ENCODE measurements at regions not wholly inside any gene's neighbourhood (a gene's known extent, or its start where the extent isn't known, plus 50 kb on each side); places are given as distances from the start of the nearest gene placed in this dataset.

- Histone ChIP-seq H2BK12ac (ENCODE audit: insufficient read length, low read depth, low read length) (no peak overlapping the region), H2AK5ac (ENCODE audit: insufficient read length, low read length) (no peak overlapping the region), H3K79me2 (ENCODE audit: insufficient read depth, low read length) (no peaks in the 10 kb centered on the region), H3K14ac (ENCODE audit: insufficient read depth, low read length) (no peak overlapping the region), H3K4me2 (ENCODE audit: insufficient read depth, insufficient read length, low read length) (no peak overlapping the region), H3K27ac (ENCODE audit: insufficient read length, low read depth, low read length) (no peak overlapping the region), H2AFZ (ENCODE audit: low read length) (no peak overlapping the region), H3K9me3 (ENCODE audit: control insufficient read depth, low read depth, low read length) (no peaks in the 10 kb centered on the region), H2BK5ac (ENCODE audit: insufficient read length, low read length) (no peak overlapping the region), H3K27me3 (ENCODE audit: insufficient read depth, low read length) (no peaks in the 10 kb centered on the region), H2BK20ac (ENCODE audit: low read depth, low read length, poor library complexity, severe bottlenecking) (no peak overlapping the region), H3K23me2 (ENCODE audit: insufficient read length, low read depth, low read length, poor library complexity, severe bottlenecking) (no peaks in the 10 kb centered on the region), H3K4me1 (ENCODE audit: insufficient read depth, low read length) (no peaks in the 10 kb centered on the region), H3K56ac (ENCODE audit: insufficient read length, low read depth, low read length) (no peak overlapping the region), H3K18ac (ENCODE audit: insufficient read length, low read depth, low read length) (no peak overlapping the region), H3K79me1 (ENCODE audit: insufficient read depth, low read depth, low read length, poor library complexity, severe bottlenecking) (no peaks in the 10 kb centered on the region), H3K23ac (ENCODE audit: insufficient read length, low read depth, low read length) (no peak overlapping the region), H2BK15ac (ENCODE audit: low read depth, low read length) (no peak overlapping the region), H3K9ac (ENCODE audit: extremely low read depth, insufficient read length, low read length) (no peak overlapping the region), H4K5ac (ENCODE audit: insufficient read length, low read depth, low read length) (no peak overlapping the region), H4K91ac (ENCODE audit: insufficient read length, low read depth, low read length) (no peak overlapping the region), H4K20me1 (ENCODE audit: control insufficient read depth, insufficient read depth, insufficient read length) (no peaks in the 10 kb centered on the region), H2BK120ac (ENCODE audit: low read depth, low read length, poor library complexity, severe bottlenecking) (no peak overlapping the region), H4K8ac (replicated peaks; ENCODE audit: insufficient read length, low read depth, low read length) (no peak overlapping the region), H3K4ac (ENCODE audit: low read depth, low read length) (no peak overlapping the region), H3T11ph (ENCODE audit: low read length) (no peak overlapping the region)
- Mint-ChIP-seq H3K27me3 (ENCODE audit: low read depth) (no peaks in the 10 kb centered on the region), H3K4me3 (no peak overlapping the region), H3K4me1 (no peaks in the 10 kb centered on the region), H3K36me3 (ENCODE audit: insufficient read depth in 1 of 3, low read depth in 3 of 3) (peaks cover 0 to 2% (median 0%) of the 10 kb centered on the region in 3 experiments; a peak in 2 of 7 replicates), H3K9me3 (no peaks in the 10 kb centered on the region), H3K27ac (no peak overlapping the region)
- WGBS (ENCODE audit: extremely low coverage, insufficient read length, low lambda C conversion rate) = no CpG with 5 or more reads among the region's 1 CpG
- TF ChIP-seq, protein P1, sequence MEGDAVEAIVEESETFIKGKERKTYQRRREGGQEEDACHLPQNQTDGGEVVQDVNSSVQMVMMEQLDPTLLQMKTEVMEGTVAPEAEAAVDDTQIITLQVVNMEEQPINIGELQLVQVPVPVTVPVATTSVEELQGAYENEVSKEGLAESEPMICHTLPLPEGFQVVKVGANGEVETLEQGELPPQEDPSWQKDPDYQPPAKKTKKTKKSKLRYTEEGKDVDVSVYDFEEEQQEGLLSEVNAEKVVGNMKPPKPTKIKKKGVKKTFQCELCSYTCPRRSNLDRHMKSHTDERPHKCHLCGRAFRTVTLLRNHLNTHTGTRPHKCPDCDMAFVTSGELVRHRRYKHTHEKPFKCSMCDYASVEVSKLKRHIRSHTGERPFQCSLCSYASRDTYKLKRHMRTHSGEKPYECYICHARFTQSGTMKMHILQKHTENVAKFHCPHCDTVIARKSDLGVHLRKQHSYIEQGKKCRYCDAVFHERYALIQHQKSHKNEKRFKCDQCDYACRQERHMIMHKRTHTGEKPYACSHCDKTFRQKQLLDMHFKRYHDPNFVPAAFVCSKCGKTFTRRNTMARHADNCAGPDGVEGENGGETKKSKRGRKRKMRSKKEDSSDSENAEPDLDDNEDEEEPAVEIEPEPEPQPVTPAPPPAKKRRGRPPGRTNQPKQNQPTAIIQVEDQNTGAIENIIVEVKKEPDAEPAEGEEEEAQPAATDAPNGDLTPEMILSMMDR (conservative IDR thresholded peaks at IDR 0.05) = no peak
- no peak for DNase-seq
Measured at GRCh38 chr2:196248467-196249094, 77.2 kb upstream of the STK17B start.

Measured in H9 (cell line).